Neuronal stem cell (in vitro differentiated cells): ENCODE measurements at regions not wholly inside any gene's neighbourhood (a gene's known extent, or its start where the extent isn't known, plus 50 kb on each side); places are given as distances from the start of the nearest gene placed in this dataset.
"Not testable (repeated sequence)": the region's sequence is repeated elsewhere in the genome, so short reads cannot be mapped to it uniquely, and the experiment has no call there.

Experiments
- DNase-seq: peaks from one replicate; pipeline ENCODE4 v3.0.0-alpha.2; 2013; ENCODE audit warnings: low spot score
- H2AFZ ChIP-seq: one replicate; pipeline ENCODE4 v1.6.1; 2013; ENCODE audit warnings: mild to moderate bottlenecking, low read length, inconsistent platforms
- H2AK5ac ChIP-seq: 2 replicates; pipeline ENCODE4 v1.6.1; 2013; ENCODE audit warnings: low read depth, mild to moderate bottlenecking, inconsistent platforms, low read length, moderate library complexity, mixed read lengths
- H2BK120ac ChIP-seq: 2 replicates; pipeline ENCODE4 v1.6.1; 2013; ENCODE audit warnings: low read depth, mild to moderate bottlenecking, inconsistent platforms, low read length, moderate library complexity, mixed read lengths
- H2BK12ac ChIP-seq: one replicate; pipeline ENCODE4 v1.6.1; 2013; ENCODE audit warnings: low read length, inconsistent platforms
- H2BK15ac ChIP-seq: 2 replicates; pipeline ENCODE4 v1.6.1; 2013; ENCODE audit warnings: mild to moderate bottlenecking, low read length, inconsistent platforms, mixed read lengths
- H2BK5ac ChIP-seq: one replicate; pipeline ENCODE4 v1.6.1; 2013; ENCODE audit warnings: inconsistent platforms, mild to moderate bottlenecking, low read length, moderate library complexity
- H3K14ac ChIP-seq: one replicate; pipeline ENCODE4 v1.6.1; 2013; ENCODE audit warnings: low read length, inconsistent platforms
- H3K18ac ChIP-seq: 2 replicates; pipeline ENCODE4 v1.6.1; 2013; ENCODE audit warnings: low read length, inconsistent platforms
- H3K23ac ChIP-seq: 2 replicates; pipeline ENCODE4 v1.6.1; 2013; ENCODE audit warnings: low read depth, mild to moderate bottlenecking, mixed read lengths, low read length, inconsistent platforms; ENCODE audit not compliant: poor library complexity
- H3K27ac ChIP-seq: replicated peaks from 3 replicates; pipeline ENCODE4 v1.5.1; 2013; ENCODE audit warnings: low read length, inconsistent platforms
- H3K27me3 ChIP-seq, 3 experiments: 2 replicates each; pipeline ENCODE4 v1.6.1; 2013; ENCODE audit warnings: low read length in 3 of 3, mild to moderate bottlenecking in 2 of 3, inconsistent platforms in 1 of 3, low read depth in 1 of 3, mixed read lengths in 1 of 3, moderate library complexity in 1 of 3; ENCODE audit not compliant: control insufficient read depth in 3 of 3, insufficient read depth in 3 of 3
- H3K36me3 ChIP-seq, 2 donors: replicated peaks in 1 of 2; 2 replicates each; pipeline ENCODE4 v1.6.1; 2013; ENCODE audit warnings: low read length in 2 of 2; ENCODE audit not compliant: control insufficient read depth in 2 of 2, insufficient read depth in 2 of 2
- H3K4ac ChIP-seq: 2 replicates; pipeline ENCODE4 v1.6.1; 2013; ENCODE audit warnings: inconsistent platforms, mild to moderate bottlenecking, low read length, moderate library complexity
- H3K4me1 ChIP-seq, 2 donors: 1 replicate in 1 of 2; 2 replicates in 1 of 2; pipeline ENCODE4 v1.6.1; 2013; ENCODE audit warnings: low read length in 2 of 2, low read depth in 1 of 2; ENCODE audit not compliant: control insufficient read depth in 2 of 2, insufficient read depth in 1 of 2
- H3K4me2 ChIP-seq: one replicate; pipeline ENCODE4 v1.6.1; 2013; ENCODE audit warnings: mild to moderate bottlenecking, low read length, inconsistent platforms; ENCODE audit not compliant: insufficient read depth, poor library complexity, severe bottlenecking
- H3K4me3 ChIP-seq, 2 donors: 2 replicates each; pipeline ENCODE4 v1.5.1; 2013; ENCODE audit warnings: low read length in 2 of 2, mild to moderate bottlenecking in 2 of 2, inconsistent platforms in 1 of 2, moderate library complexity in 1 of 2
- H3K79me1 ChIP-seq: one replicate; pipeline ENCODE4 v1.6.1; 2013; ENCODE audit warnings: low read depth, mild to moderate bottlenecking, inconsistent platforms, low read length, moderate library complexity
- H3K9ac ChIP-seq: one replicate; pipeline ENCODE4 v1.6.1; 2013; ENCODE audit warnings: mild to moderate bottlenecking, low read depth, low read length, inconsistent platforms; ENCODE audit not compliant: poor library complexity
- H3K9me3 ChIP-seq, 2 donors: replicated peaks in 1 of 2; 2 replicates each; pipeline versions ENCODE3 to v1.6.1; 2013; ENCODE audit warnings: low read length in 2 of 2, mild to moderate bottlenecking in 2 of 2, inconsistent platforms in 1 of 2, low read depth in 1 of 2, mixed read lengths in 1 of 2, moderate library complexity in 1 of 2; ENCODE audit not compliant: control insufficient read depth in 2 of 2, insufficient read depth in 1 of 2
- H4K8ac ChIP-seq: one replicate; pipeline ENCODE4 v1.6.1; 2013; ENCODE audit warnings: low read depth, mild to moderate bottlenecking, inconsistent platforms, low read length, moderate library complexity
- H4K91ac ChIP-seq: one replicate; pipeline ENCODE4 v1.6.1; 2013; ENCODE audit warnings: low read length, low read depth, mild to moderate bottlenecking, inconsistent platforms; ENCODE audit not compliant: poor library complexity
- WGBS, 2 donors: extraction: QIAGEN DNeasy Blood & Tissue Kit; methylation state at CpG; one replicate each; pipeline ENCODE4 v1.1.7; 2013; ENCODE audit warnings: missing lambda C conversion rate in 2 of 2, mixed read lengths in 1 of 2; ENCODE audit not compliant: insufficient read length in 2 of 2, insufficient replicate concordance in 1 of 2; ENCODE audit errors: extremely low coverage in 2 of 2; 5-methylcytosine and 5-hydroxymethylcytosine counted together

- Histone ChIP-seq H3K27me3 (no peaks in the 10 kb centered on the region), H4K8ac (peak overlapping the region; percentile 68), H3K79me1 (peaks cover 4% of the 10 kb centered on the region), H3K4me1 (peaks cover 11 to 25% of the 10 kb centered on the region in 2 donors), H3K36me3 (no peaks in the 10 kb centered on the region), H3K18ac (peak overlapping the region; percentile 75), H4K91ac (no peak overlapping the region), H3K23ac (no peak overlapping the region), H3K27ac (no peak overlapping the region), H2AK5ac (peak overlapping the region; percentile 21), H2AFZ (no peak overlapping the region), H3K4ac (no peak overlapping the region), H3K9ac (no peak overlapping the region), H2BK15ac (peak overlapping the region; percentile 70), H3K4me3 (no peak overlapping the region), H3K14ac (no peak overlapping the region), H2BK120ac (no peak overlapping the region), H3K4me2 (no peak overlapping the region), H2BK5ac (no peak overlapping the region), H2BK12ac (peak overlapping the region; percentile 42), H3K9me3 (no peaks in the 10 kb centered on the region)
- WGBS, 2 donors: no CpG with 5 or more reads among the region's 12 CpGs
- no peak for DNase-seq
Measured at GRCh38 chr2:128596396-128597120, 277.9 kb upstream of the HS6ST1 start.

GRCh38 chr2:128597121-128597762, 278.6 kb upstream of the HS6ST1 start:
- H3K18ac ChIP-seq: peak overlapping the region; percentile 75
- no peaks in the 10 kb centered on the region for H3K27me3 ChIP-seq
- no peak overlapping the region for H2BK5ac ChIP-seq
- WGBS, 2 donors: no CpG with 5 or more reads among the region's 9 CpGs
- no peak overlapping the region for H3K23ac ChIP-seq
- H3K9me3 ChIP-seq: no peaks in the 10 kb centered on the region
- H2BK120ac ChIP-seq: no peak overlapping the region
- H4K91ac ChIP-seq: no peak overlapping the region
- no peak for DNase-seq
- H2BK15ac ChIP-seq: peak overlapping the region; percentile 70
- H2AFZ ChIP-seq: no peak overlapping the region
- no peak overlapping the region for H3K9ac ChIP-seq
- H3K4me1 ChIP-seq: peaks cover 9 to 25% of the 10 kb centered on the region in 2 donors
- peak overlapping the region; percentile 42 for H2BK12ac ChIP-seq
- no peak overlapping the region for H3K4me3 ChIP-seq
- H3K4me2 ChIP-seq: no peak overlapping the region
- H3K27ac ChIP-seq: no peak overlapping the region
- no peaks in the 10 kb centered on the region for H3K36me3 ChIP-seq
- no peak overlapping the region for H3K14ac ChIP-seq
- H2AK5ac ChIP-seq: peak overlapping the region; percentile 21
- no peak overlapping the region for H3K4ac ChIP-seq
- H3K79me1 ChIP-seq: peaks cover 2% of the 10 kb centered on the region
- H4K8ac ChIP-seq: peak overlapping the region; percentile 68

GRCh38 chr2:128598260-128598659, 279.6 kb upstream of the HS6ST1 start:
- H2BK120ac ChIP-seq, H3K36me3 ChIP-seq, DNase-seq, H3K27ac ChIP-seq, H3K4ac ChIP-seq, H2BK5ac ChIP-seq, H3K18ac ChIP-seq, H3K79me1 ChIP-seq, H3K9me3 ChIP-seq, H2AFZ ChIP-seq, H3K4me2 ChIP-seq, H2BK12ac ChIP-seq, H3K4me3 ChIP-seq, H3K27me3 ChIP-seq, H4K8ac ChIP-seq, H3K23ac ChIP-seq, H2BK15ac ChIP-seq, H2AK5ac ChIP-seq, H4K91ac ChIP-seq, H3K14ac ChIP-seq, H3K9ac ChIP-seq: not testable (repeated sequence)
- no CpG with 5 or more reads among the region's 1 CpG for WGBS, 2 donors
- peaks cover 9 to 25% of the 10 kb centered on the region in 2 donors for H3K4me1 ChIP-seq

- H2BK15ac ChIP-seq: no peak overlapping the region
- no peaks in the 10 kb centered on the region for H3K27me3 ChIP-seq
- no peak overlapping the region for H2BK5ac ChIP-seq
- no peak overlapping the region for H3K4ac ChIP-seq
- H3K23ac ChIP-seq: no peak overlapping the region
- no peak overlapping the region for H2AK5ac ChIP-seq
- H3K9ac ChIP-seq: no peak overlapping the region
- H3K36me3 ChIP-seq: no peaks in the 10 kb centered on the region
- H2BK120ac ChIP-seq: no peak overlapping the region
- H3K4me3 ChIP-seq: no peak overlapping the region
- H4K91ac ChIP-seq: no peak overlapping the region
- no peaks in the 10 kb centered on the region for H3K9me3 ChIP-seq
- H2AFZ ChIP-seq: no peak overlapping the region
- no peak overlapping the region for H3K4me2 ChIP-seq
- H2BK12ac ChIP-seq: no peak overlapping the region
- DNase-seq: no peak
- WGBS, 2 donors: 100% methylated on average over 4 of the region's 4 CpGs
- H4K8ac ChIP-seq: no peak overlapping the region
- H3K14ac ChIP-seq: no peak overlapping the region
- no peak overlapping the region for H3K18ac ChIP-seq
- H3K79me1 ChIP-seq: peaks cover 2% of the 10 kb centered on the region
- H3K27ac ChIP-seq: no peak overlapping the region
- peaks cover 5 to 25% of the 10 kb centered on the region in 2 donors for H3K4me1 ChIP-seq
Measured at GRCh38 chr2:128598862-128599441, 280.3 kb upstream of the HS6ST1 start.
